Hepatocyte (in vitro differentiated cells): ENCODE measurements at regions not wholly inside any gene's neighbourhood (a gene's known extent, or its start where the extent isn't known, plus 50 kb on each side); places are given as distances from the start of the nearest gene placed in this dataset.

Experiments
- DNase-seq: peaks from one replicate; pipeline ENCODE4 v3.0.0-alpha.2; 2016; ENCODE audit warnings: low spot score
- H2AFZ ChIP-seq: fragments of 200-600 bp; sonication (generic); 2 replicates; pipeline ENCODE4 v1.6.0; 2016; ENCODE audit warnings: antibody characterized with exemption, mild to moderate bottlenecking
- H3K27ac ChIP-seq: fragments of 200-600 bp; sonication (generic); 2 replicates; pipeline ENCODE4 v1.5.1; 2016; ENCODE audit warnings: mild to moderate bottlenecking
- H3K27me3 ChIP-seq: fragments of 200-600 bp; sonication (generic); 2 replicates; pipeline ENCODE4 v1.6.1; 2016
- H3K36me3 ChIP-seq: fragments of 200-600 bp; sonication (generic); replicated peaks from 2 replicates; pipeline ENCODE4 v1.5.1; 2016; ENCODE audit warnings: low read depth; ENCODE audit not compliant: insufficient read depth
- H3K4me1 ChIP-seq: fragments of 200-600 bp; sonication (generic); 2 replicates; pipeline ENCODE4 v1.5.1; 2016; ENCODE audit warnings: mild to moderate bottlenecking, moderate library complexity; ENCODE audit not compliant: insufficient read depth
- H3K4me2 ChIP-seq: fragments of 200-600 bp; sonication (generic); 2 replicates; pipeline ENCODE4 v1.6.0; 2016
- H3K4me3 ChIP-seq: fragments of 200-600 bp; sonication (generic); 2 replicates; pipeline ENCODE4 v1.5.1; 2016; ENCODE audit warnings: mild to moderate bottlenecking
- H3K79me2 ChIP-seq: fragments of 200-600 bp; sonication (generic); 2 replicates; pipeline ENCODE4 v1.6.0; 2017; ENCODE audit warnings: mild to moderate bottlenecking
- H3K9me2 ChIP-seq: fragments of 200-600 bp; sonication (generic); replicated peaks from 2 replicates; pipeline ENCODE4 v1.6.0; 2017; ENCODE audit warnings: mild to moderate bottlenecking; ENCODE audit not compliant: insufficient read depth
- H3K9me3 ChIP-seq: fragments of 200-600 bp; sonication (generic); 2 replicates; pipeline ENCODE4 v1.5.1; 2016; ENCODE audit warnings: low read depth, mild to moderate bottlenecking
- H4K20me1 ChIP-seq: fragments of 200-600 bp; sonication (generic); 2 replicates; pipeline ENCODE4 v1.6.0; 2016; ENCODE audit warnings: mild to moderate bottlenecking; ENCODE audit not compliant: insufficient read depth, poor library complexity, severe bottlenecking
- EZH2 ChIP-seq: fragments of 200-600 bp; sonication (generic); IDR thresholded peaks from 2 replicates; pipeline ENCODE4 v1.6.1; 2016; ENCODE audit warnings: antibody characterized with exemption, mild to moderate bottlenecking, borderline replicate concordance
- EZH2phosphoT487 ChIP-seq: fragments of 200-600 bp; sonication (generic); IDR thresholded peaks from one replicate; pipeline ENCODE4 v1.6.1; 2018; ENCODE audit warnings: antibody characterized with exemption, mild to moderate bottlenecking, low read depth, moderate library complexity; ENCODE audit not compliant: unreplicated experiment, severe bottlenecking
- WGBS: methylation state at CpG from one replicate; pipeline ENCODE4 v1.1.6; 2016; ENCODE audit warnings: low lambda C conversion rate; ENCODE audit errors: missing lambda C conversion rate; 5-methylcytosine and 5-hydroxymethylcytosine counted together
- TF ChIP-seq, protein P1 (sequence below): fragments of 200-600 bp; sonication (generic); IDR thresholded peaks from 2 replicates; pipeline ENCODE4 v1.5.1; 2016; ENCODE audit warnings: antibody characterized with exemption, mild to moderate bottlenecking; ENCODE audit not compliant: poor library complexity

DNA sequence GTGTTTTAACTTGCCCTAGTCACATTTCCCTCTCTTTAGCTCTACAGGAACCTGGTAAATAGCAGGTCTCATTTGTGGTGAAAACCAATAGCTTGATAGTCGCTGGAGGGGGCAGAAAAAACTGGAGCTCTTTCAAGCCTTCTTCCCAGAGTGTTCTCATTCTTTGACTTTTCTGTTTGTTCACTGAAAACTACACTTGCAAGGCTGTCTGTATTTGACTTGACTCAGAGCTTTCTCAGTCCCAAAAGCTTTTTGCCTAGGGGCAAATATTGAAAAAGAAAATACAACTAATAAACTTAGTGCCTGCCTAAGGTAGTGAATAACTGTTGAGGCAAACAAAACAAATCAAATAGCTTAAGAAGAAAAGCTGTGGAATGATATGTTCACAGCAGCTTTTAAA lies 217.1 kb upstream of the CHRM3 start:
- H4K20me1 ChIP-seq, result no peaks in the 10 kb centered on the region
- no peaks in the 10 kb centered on the region for H3K4me1 ChIP-seq
- no peaks in the 10 kb centered on the region for H3K9me2 ChIP-seq
- 50% methylated on average over 1 of the region's 1 CpG for WGBS
- no peak for DNase-seq
- H3K36me3 ChIP-seq, result no peaks in the 10 kb centered on the region
- no peak overlapping the region for H3K27ac ChIP-seq
- H3K4me2 ChIP-seq, result no peak overlapping the region
- H3K9me3 ChIP-seq, result no peaks in the 10 kb centered on the region
- no peak for TF ChIP-seq EZH2
- TF ChIP-seq, protein P1, sequence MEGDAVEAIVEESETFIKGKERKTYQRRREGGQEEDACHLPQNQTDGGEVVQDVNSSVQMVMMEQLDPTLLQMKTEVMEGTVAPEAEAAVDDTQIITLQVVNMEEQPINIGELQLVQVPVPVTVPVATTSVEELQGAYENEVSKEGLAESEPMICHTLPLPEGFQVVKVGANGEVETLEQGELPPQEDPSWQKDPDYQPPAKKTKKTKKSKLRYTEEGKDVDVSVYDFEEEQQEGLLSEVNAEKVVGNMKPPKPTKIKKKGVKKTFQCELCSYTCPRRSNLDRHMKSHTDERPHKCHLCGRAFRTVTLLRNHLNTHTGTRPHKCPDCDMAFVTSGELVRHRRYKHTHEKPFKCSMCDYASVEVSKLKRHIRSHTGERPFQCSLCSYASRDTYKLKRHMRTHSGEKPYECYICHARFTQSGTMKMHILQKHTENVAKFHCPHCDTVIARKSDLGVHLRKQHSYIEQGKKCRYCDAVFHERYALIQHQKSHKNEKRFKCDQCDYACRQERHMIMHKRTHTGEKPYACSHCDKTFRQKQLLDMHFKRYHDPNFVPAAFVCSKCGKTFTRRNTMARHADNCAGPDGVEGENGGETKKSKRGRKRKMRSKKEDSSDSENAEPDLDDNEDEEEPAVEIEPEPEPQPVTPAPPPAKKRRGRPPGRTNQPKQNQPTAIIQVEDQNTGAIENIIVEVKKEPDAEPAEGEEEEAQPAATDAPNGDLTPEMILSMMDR, result no peak
- TF ChIP-seq EZH2phosphoT487, result no peak
- no peaks in the 10 kb centered on the region for H3K79me2 ChIP-seq
- H3K27me3 ChIP-seq, result no peaks in the 10 kb centered on the region
- no peak overlapping the region for H3K4me3 ChIP-seq
- no peak overlapping the region for H2AFZ ChIP-seq

- H3K4me3 ChIP-seq, result no peak overlapping the region
- H3K9me3 ChIP-seq, result no peaks in the 10 kb centered on the region
- H3K4me2 ChIP-seq, result no peak overlapping the region
- DNase-seq, result no peak
- TF ChIP-seq EZH2phosphoT487, result no peak
- TF ChIP-seq, protein P1, result no peak
- no peak for TF ChIP-seq EZH2
- H3K4me1 ChIP-seq, result no peaks in the 10 kb centered on the region
- H3K27ac ChIP-seq, result no peak overlapping the region
- no peak overlapping the region for H2AFZ ChIP-seq
- no peaks in the 10 kb centered on the region for H3K9me2 ChIP-seq
- 92% methylated on average over 4 of the region's 4 CpGs for WGBS
- no peaks in the 10 kb centered on the region for H4K20me1 ChIP-seq
- H3K79me2 ChIP-seq, result no peaks in the 10 kb centered on the region
- H3K36me3 ChIP-seq, result no peaks in the 10 kb centered on the region
- H3K27me3 ChIP-seq, result no peaks in the 10 kb centered on the region
Measured at GRCh38 chr1:239164451-239165180, 221.8 kb upstream of the CHRM3 start.

GRCh38 chr1:239155466-239156091 lies 230.8 kb upstream of the CHRM3 start:
- no peaks in the 10 kb centered on the region for H3K27me3 ChIP-seq
- H3K4me1 ChIP-seq, result no peaks in the 10 kb centered on the region
- H4K20me1 ChIP-seq, result no peaks in the 10 kb centered on the region
- DNase-seq, result no peak
- no peak overlapping the region for H3K4me3 ChIP-seq
- H3K9me3 ChIP-seq, result no peaks in the 10 kb centered on the region
- no peaks in the 10 kb centered on the region for H3K9me2 ChIP-seq
- no peaks in the 10 kb centered on the region for H3K79me2 ChIP-seq
- H2AFZ ChIP-seq, result no peak overlapping the region
- H3K36me3 ChIP-seq, result no peaks in the 10 kb centered on the region
- no peak overlapping the region for H3K4me2 ChIP-seq
- 85% methylated on average over 3 of the region's 3 CpGs for WGBS
- no peak overlapping the region for H3K27ac ChIP-seq
- TF ChIP-seq, protein P1, result no peak
- TF ChIP-seq EZH2 (no peak), EZH2phosphoT487 (no peak)
